GM18519 (cell line): ENCODE measurements at regions not wholly inside any gene's neighbourhood (a gene's known extent, or its start where the extent isn't known, plus 50 kb on each side); places are given as distances from the start of the nearest gene placed in this dataset.

ENCODE experiments used
- ATAC-seq: cut with Tn5 transposase; IDR thresholded peaks from one replicate; pipeline ENCODE4 v1.9.1; 2021; ENCODE audit warnings: mild to moderate bottlenecking, moderate library complexity; ENCODE audit not compliant: unreplicated experiment, low FRiP score

- ATAC-seq, result no peak
Measured at GRCh38 chr13:89816404-89816803, 1531.1 kb upstream of the MIR17HG start.

- ATAC-seq, result no peak
Measured at GRCh38 chr13:89822467-89822866, 1525.0 kb upstream of the MIR17HG start.

DNA sequence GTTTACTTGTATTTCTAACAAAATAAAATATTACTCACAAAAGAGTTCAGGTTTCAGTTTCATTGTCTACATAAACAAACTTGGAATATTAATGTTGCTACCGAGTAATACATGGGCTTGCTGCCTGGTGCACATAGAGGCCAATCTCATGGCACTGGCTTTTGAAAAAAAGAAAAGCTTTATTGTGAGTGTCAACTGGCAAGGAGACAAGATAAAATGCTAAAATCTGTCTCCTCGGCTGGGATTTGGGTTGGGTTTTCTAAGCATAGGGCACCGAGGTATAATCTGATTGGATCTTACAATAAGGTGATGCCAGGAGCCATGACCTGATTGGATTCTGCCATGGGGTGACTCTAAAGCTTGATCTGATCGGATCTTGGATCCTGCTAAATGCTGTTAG lies 1519.9 kb upstream of the MIR17HG start:
- ATAC-seq, result no peak

DNA sequence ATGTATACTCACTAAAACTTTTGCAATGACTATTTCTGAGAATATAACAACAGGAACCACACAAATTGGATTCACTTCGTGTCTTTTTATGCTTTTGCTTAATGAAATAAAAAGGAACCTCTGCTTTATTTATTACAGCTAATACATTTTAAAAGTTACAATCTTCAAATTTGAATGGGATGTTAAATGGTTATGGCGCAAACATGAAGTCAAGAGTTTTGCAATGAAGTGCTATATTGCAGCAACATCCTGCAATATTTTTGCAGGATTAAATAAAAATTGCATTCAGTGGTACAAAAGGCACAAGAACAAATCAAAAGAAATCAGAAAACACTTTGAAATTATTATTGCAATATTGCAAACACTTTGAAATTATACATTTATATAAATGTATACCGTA lies 1519.0 kb upstream of the MIR17HG start:
- no peak for ATAC-seq

DNA sequence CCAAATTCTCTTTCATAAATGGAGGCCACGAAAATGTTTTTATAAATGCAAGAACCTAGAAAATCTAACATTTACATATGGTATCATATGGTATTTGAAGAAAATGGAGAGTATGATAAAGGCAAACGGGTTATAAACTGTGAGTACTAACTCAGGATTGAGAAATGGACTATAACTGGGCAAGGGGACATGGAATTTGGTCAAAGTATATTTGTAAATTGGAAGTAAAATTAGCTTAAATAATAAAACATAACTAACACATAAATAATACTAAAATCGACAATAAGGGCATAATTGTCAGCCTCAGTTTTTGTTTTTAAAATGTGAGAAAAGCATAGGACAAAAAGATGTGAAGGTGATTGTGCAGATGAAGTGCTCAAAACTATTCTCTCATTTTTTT lies 1516.3 kb upstream of the MIR17HG start:
- no peak for ATAC-seq

DNA sequence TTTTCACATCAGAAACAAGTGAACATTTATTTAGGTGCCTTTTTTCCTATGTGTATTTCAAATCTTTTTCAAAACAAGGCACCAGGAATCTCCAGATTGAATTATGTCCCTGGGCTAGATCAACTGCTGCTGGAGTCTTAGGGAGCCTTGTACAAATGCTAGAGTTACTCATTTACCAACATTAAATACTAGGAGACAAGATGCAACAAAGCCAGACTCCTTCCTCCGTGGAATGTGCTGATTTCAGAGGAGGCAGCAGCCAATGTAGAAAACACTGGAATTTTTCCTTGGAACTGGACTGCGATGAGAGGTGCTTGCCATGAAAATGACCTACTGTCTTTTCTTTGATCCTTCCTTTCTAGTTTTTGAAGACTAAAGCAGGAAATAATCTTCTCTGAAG lies 1514.7 kb upstream of the MIR17HG start:
- no peak for ATAC-seq

GRCh38 chr13:89843621-89844020 lies 1503.9 kb upstream of the MIR17HG start:
- no peak for ATAC-seq

DNA sequence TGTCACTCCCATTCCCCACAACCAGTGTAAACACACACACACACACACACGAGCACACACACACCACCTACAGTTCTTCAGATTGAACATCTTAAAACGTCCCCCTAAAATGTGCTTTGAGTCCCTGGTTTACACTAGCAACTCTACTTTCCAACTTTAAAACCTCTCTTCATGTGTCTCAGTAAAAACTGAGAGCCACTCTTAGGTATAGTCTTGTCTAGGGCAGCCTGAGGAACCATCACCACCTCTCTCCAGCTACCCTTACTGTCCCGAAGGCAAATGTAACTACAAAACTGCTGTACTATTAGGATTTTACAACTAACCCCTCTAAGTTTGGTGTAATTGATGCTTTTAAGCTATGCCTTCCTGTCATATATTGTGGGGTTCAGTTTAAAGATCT lies 1501.6 kb upstream of the MIR17HG start:
- no peak for ATAC-seq

DNA sequence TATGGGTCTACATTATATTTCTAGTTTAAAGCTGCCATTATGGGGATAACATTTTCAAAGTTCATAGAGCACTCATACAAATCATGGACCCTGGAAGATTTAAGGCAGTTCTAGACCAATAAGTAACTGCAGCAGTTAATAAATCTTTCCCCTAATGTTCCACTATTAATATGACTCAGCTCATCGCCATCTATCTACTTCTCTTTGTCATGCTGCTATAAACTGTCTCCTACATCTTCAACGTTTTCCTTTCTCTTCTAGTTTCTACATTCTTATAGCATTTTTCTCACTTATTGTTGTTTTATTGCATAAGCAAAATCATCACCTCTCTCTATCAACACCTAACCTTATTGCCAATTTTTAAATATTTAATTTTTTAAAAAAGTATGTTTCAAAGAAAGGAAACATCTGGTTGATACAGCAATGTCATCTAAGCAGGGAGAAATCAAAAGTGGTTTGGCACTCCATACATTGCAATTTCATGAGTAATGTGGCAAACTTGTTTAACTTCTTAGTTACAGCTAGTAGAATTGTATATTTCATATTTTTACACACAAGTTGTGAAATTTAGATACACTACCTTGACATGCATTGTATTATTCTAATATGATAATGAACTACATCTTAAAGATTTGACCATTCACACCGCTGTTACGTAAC lies 1500.4 kb upstream of the MIR17HG start:
- ATAC-seq, result no peak

DNA sequence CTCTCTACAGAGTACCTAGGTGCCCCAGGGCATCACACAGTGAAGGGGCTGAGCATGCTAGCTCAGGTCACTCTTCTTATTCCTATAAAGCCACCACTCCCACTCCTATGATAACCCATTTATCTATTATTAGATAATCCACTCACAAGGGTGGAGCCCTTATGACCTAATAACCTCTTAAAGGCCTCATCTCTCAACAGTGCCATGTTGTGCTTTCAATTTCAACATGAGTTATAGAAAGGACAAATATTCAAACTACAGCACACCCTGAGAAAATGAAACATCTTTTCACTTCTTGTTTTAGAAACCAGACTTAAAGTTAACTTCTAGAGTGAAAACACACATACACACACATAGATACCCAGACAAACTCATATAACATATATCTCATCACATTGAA lies 1494.9 kb upstream of the MIR17HG start:
- no peak for ATAC-seq

DNA sequence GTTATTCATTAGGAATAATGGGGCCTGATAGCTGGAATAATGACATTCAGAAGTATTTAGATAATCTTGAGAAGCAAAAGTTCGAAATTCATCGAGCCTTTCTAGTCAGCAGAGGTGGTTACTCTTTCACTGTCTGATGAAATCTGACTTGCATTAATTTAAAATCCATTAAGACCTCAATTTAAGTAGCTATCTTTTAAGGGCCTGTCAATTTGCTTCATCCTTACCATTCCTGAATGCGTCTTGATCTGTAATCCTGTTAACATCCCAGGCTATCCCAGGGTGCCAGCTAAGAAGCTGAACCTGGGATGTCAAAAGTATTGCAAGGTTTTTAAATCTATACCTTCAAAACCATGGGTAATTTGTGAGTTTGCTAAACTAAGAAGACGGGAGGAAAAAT lies 1491.0 kb upstream of the MIR17HG start:
- no peak for ATAC-seq

DNA sequence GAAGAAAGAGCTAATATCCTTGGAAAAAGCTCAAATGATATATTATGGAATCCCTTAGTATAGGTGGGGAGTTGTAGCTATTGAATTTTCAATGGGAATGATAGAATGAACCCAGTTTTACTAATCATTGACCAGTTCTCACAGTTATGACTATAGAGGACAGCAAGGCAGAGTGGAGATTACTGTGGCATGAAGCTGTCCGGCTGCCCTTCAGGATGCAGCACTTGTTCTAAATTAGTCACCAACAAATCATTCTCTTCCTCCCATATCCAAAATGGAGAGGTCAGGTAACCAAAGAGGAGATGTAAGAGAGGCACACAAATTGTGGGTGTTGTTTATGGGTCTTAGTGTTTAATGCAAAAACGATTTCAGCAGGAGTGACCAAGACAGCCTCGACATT lies 1490.0 kb upstream of the MIR17HG start:
- no peak for ATAC-seq

- no peak for ATAC-seq
Measured at GRCh38 chr13:89862011-89862690, 1485.3 kb upstream of the MIR17HG start.

- no peak for ATAC-seq
Measured at GRCh38 chr13:89862691-89863036, 1484.8 kb upstream of the MIR17HG start.

DNA sequence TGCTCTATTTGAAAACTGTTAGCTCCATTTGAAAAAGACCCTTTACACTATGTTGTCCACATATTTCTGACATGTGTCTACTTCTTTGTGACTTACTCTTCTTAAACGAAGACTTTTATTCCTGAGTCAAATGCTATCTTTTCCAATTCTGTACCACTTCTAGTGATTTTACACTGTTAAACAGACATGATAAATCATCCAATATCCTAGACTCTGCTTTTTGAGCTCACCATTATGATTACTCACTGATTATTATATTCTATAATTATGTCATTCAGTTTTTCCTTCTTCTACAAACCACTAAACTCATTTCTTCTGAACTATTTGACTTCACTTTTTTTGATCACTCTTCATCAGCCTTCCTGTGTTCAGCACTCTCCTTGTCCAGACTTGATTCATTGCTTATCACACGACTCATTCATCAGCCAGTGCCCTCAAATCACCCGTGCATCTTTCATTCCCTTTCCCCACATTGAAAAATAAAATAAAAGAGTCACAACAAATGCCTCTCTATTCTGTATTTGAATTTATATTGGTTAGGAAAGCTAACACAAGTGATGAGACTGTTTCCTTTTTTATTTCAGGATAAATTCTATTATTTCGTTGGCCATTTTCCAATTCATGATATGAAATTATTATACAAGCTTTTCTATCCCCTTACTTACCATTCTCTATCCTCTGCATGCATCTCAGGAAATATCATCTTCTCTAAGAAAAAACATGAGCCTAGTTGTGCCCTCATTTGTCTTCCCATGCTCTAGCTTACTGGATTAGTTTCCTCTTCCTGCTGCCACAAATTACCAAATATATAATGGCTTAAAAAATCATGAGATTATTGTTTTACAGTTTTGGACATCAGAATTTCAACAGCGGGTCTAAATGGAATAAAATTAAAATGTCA lies 1482.1 kb upstream of the MIR17HG start:
- no peak for ATAC-seq

DNA sequence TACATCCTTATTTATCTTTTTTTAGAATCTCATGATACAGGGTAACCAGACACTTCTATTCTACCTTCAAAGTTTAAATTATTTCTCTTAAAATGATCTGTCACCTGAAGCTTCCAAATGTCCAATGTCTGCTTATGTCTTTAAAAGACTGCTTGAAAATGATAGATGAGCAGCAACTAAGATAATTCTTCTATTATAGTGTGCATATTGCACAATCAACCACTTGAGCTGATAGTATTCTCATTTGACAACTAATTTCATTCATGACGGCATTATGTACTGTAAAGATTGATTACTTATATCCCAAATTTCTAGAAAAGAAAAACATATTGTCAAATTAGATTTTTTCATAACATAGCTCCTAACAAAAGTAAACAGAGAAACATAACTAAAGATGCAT lies 1478.2 kb upstream of the MIR17HG start:
- ATAC-seq, result no peak

GRCh38 chr13:89878904-89879303 lies 1468.6 kb upstream of the MIR17HG start:
- no peak for ATAC-seq

GRCh38 chr13:89880201-89880600 lies 1467.3 kb upstream of the MIR17HG start:
- no peak for ATAC-seq

GRCh38 chr13:89883893-89884448 lies 1463.5 kb upstream of the MIR17HG start:
- no peak for ATAC-seq

DNA sequence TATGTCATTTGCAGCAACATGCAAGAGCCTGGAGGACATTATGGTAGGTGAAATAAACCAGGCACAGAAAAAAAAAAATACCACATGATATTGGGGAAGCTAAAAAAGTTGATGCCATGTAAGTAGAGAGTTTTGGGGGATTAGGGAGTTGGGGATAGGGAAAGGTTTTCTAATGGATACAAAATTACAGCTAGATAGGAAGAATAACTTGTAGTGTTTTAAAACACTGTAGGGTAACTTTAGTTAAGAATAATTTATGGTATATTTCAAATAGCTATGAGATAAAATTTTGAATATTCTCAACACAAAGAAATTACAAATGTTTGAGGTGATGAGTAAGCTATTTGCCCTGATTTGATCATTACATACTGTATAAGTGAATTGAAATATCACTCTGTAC lies 1456.7 kb upstream of the MIR17HG start:
- no peak for ATAC-seq

DNA sequence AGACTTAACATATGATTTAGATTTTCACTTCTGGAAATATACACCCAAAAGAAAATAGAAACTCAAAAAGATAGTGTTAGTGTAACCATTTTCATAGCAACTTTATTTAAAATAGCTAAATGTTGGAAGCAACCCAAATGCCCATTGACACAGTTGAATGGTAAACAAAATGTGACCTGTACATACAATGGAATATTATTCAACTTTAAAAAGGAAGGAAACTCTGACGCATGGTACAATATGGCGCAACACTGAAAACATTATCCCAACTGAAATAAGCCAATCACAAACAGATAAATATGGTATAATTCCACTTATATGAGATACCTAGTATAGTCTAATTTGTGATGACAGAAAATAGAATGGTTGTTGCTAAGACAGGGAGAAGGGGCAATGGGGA lies 1456.1 kb upstream of the MIR17HG start:
- no peak for ATAC-seq
